AG09309 (cell line): ENCODE measurements at regions not wholly inside any gene's neighbourhood (a gene's known extent, or its start where the extent isn't known, plus 50 kb on each side); places are given as distances from the start of the nearest gene placed in this dataset.

Experiments used
- DNase-seq: peaks from one replicate; pipeline ENCODE4 v3.0.0-alpha.2; 2010; ENCODE audit warnings: low read depth
- H3K4me3 ChIP-seq: 2 replicates; pipeline ENCODE4 v1.5.1; 2011; ENCODE audit warnings: mild to moderate bottlenecking, low read depth, low read length, moderate library complexity; ENCODE audit not compliant: control insufficient read depth
- CTCF ChIP-seq: IDR thresholded peaks from 2 replicates; pipeline ENCODE4 v1.5.1; 2011; ENCODE audit warnings: mild to moderate bottlenecking, low read depth, low read length, inconsistent platforms; ENCODE audit not compliant: insufficient read depth, control insufficient read depth; ENCODE audit errors: missing control alignments

GRCh38 chr4:125808570-125808969, 493.8 kb downstream of the FAT4 start:
- no peak overlapping the region for H3K4me3 ChIP-seq
- TF ChIP-seq CTCF: no peak
- no peak for DNase-seq

- DNase-seq: no peak
- no peak overlapping the region for H3K4me3 ChIP-seq
- TF ChIP-seq CTCF: no peak
Observed at GRCh38 chr4:125811892-125812291, 497.1 kb downstream of the FAT4 start.

GRCh38 chr4:125826801-125827695, 512.3 kb downstream of the FAT4 start:
- H3K4me3 ChIP-seq: no peak overlapping the region
- TF ChIP-seq CTCF: no peak
- no peak for DNase-seq

- H3K4me3 ChIP-seq: no peak overlapping the region
- no peak for TF ChIP-seq CTCF
- no peak for DNase-seq
Observed at GRCh38 chr4:125827696-125828052, 512.9 kb downstream of the FAT4 start.

GRCh38 chr4:125828346-125828745, 513.6 kb downstream of the FAT4 start:
- DNase-seq: no peak
- no peak overlapping the region for H3K4me3 ChIP-seq
- no peak for TF ChIP-seq CTCF

GRCh38 chr4:125832161-125832560, 517.4 kb downstream of the FAT4 start:
- no peak for DNase-seq
- no peak for TF ChIP-seq CTCF
- H3K4me3 ChIP-seq: no peak overlapping the region
